ENCODE measurements at regions not wholly inside any gene's neighbourhood (a gene's known extent, or its start where the extent isn't known, plus 50 kb on each side); places are given as distances from the start of the nearest gene placed in this dataset.

- dilution Hi-C loops (cut with MboI; ENCODE audit: extremely low pct_ligation_motif_present, low sequenced_read_pairs), result no loop called here
- TF ChIP-seq EZH2 (IDR thresholded peaks at IDR 0.05; ENCODE audit: low read length), result no peak
- no peak for TF ChIP-seq CTCF (optimal IDR thresholded peaks at IDR 0.05 in 1 of 3, IDR thresholded peaks at IDR 0.05 in 1 of 3, conservative IDR thresholded peaks at IDR 0.05 in 1 of 3; ENCODE audit: extremely low read depth in 1 of 3, insufficient read depth in 2 of 3, low read length in 3 of 3)
- no peaks in the 10 kb centered on the region for H4K20me1 ChIP-seq (ENCODE audit: control insufficient read depth, extremely low read depth, insufficient read depth, low read length)
- H3K9ac ChIP-seq (ENCODE audit: control insufficient read depth, extremely low read depth, insufficient read depth, low read length), result no peak overlapping the region
- no peaks in the 10 kb centered on the region for H3K9me1 ChIP-seq (ENCODE audit: control insufficient read depth, extremely low read depth, insufficient read depth, low read length)
- no peak for FAIRE-seq
- no peak overlapping the region for H3K4me2 ChIP-seq (ENCODE audit: control insufficient read depth, extremely low read depth, insufficient read depth, low read depth, low read length)
- no peak overlapping the region for H2AFZ ChIP-seq (ENCODE audit: control insufficient read depth, low read length)
- H3K36me3 ChIP-seq (ENCODE audit: control insufficient read depth in 2 of 2, extremely low read depth in 1 of 2, insufficient read depth in 2 of 2, low read length in 2 of 2), result no peaks in the 10 kb centered on the region
- no peaks in the 10 kb centered on the region for H3K27me3 ChIP-seq (ENCODE audit: control insufficient read depth, extremely low read depth, insufficient read depth, low read length)
- no peaks in the 10 kb centered on the region for H3K79me2 ChIP-seq (ENCODE audit: control insufficient read depth, insufficient read depth, low read length)
- H3K4me3 ChIP-seq (ENCODE audit: control insufficient read depth in 2 of 3, extremely low read depth in 1 of 3, insufficient read depth in 2 of 3, low read depth in 1 of 3, low read length in 3 of 3), result no peak overlapping the region
- H3K27ac ChIP-seq (ENCODE audit: control insufficient read depth, insufficient read depth, low read length), result no peak overlapping the region
- H3K4me1 ChIP-seq (ENCODE audit: control insufficient read depth, extremely low read depth, insufficient read depth, low read length), result no peaks in the 10 kb centered on the region
- H3K9me3 ChIP-seq (ENCODE audit: control insufficient read depth, low read depth, low read length), result no peaks in the 10 kb centered on the region
- no peak for DNase-seq (ENCODE audit: low read depth, low spot score)
Measured at GRCh38 chr9:88278036-88278435, 110.2 kb upstream of the SPIN1 start.

GRCh38 chr9:88274078-88274477, 114.2 kb upstream of the SPIN1 start:
- Histone ChIP-seq H3K4me3 (ENCODE audit: control insufficient read depth in 2 of 3, extremely low read depth in 1 of 3, insufficient read depth in 2 of 3, low read depth in 1 of 3, low read length in 3 of 3) (no peak overlapping the region), H2AFZ (ENCODE audit: control insufficient read depth, low read length) (no peak overlapping the region), H3K79me2 (ENCODE audit: control insufficient read depth, insufficient read depth, low read length) (no peaks in the 10 kb centered on the region), H3K36me3 (ENCODE audit: control insufficient read depth in 2 of 2, extremely low read depth in 1 of 2, insufficient read depth in 2 of 2, low read length in 2 of 2) (no peaks in the 10 kb centered on the region), H3K9me1 (ENCODE audit: control insufficient read depth, extremely low read depth, insufficient read depth, low read length) (no peaks in the 10 kb centered on the region), H3K27me3 (ENCODE audit: control insufficient read depth, extremely low read depth, insufficient read depth, low read length) (no peaks in the 10 kb centered on the region), H3K9ac (ENCODE audit: control insufficient read depth, extremely low read depth, insufficient read depth, low read length) (no peak overlapping the region), H3K4me1 (ENCODE audit: control insufficient read depth, extremely low read depth, insufficient read depth, low read length) (peaks cover 13% of the 10 kb centered on the region), H3K4me2 (ENCODE audit: control insufficient read depth, extremely low read depth, insufficient read depth, low read depth, low read length) (no peak overlapping the region), H3K9me3 (ENCODE audit: control insufficient read depth, low read depth, low read length) (no peaks in the 10 kb centered on the region), H4K20me1 (ENCODE audit: control insufficient read depth, extremely low read depth, insufficient read depth, low read length) (no peaks in the 10 kb centered on the region), H3K27ac (ENCODE audit: control insufficient read depth, insufficient read depth, low read length) (no peak overlapping the region)
- FAIRE-seq, result no peak
- TF ChIP-seq CTCF (optimal IDR thresholded peaks at IDR 0.05 in 1 of 3, IDR thresholded peaks at IDR 0.05 in 1 of 3, conservative IDR thresholded peaks at IDR 0.05 in 1 of 3; ENCODE audit: extremely low read depth in 1 of 3, insufficient read depth in 2 of 3, low read length in 3 of 3) (no peak), EZH2 (IDR thresholded peaks at IDR 0.05; ENCODE audit: low read length) (no peak)
- no peak for DNase-seq (ENCODE audit: low read depth, low spot score)
- dilution Hi-C loops (cut with MboI; ENCODE audit: extremely low pct_ligation_motif_present, low sequenced_read_pairs), result no loop called here

Measured in keratinocyte (primary cell).